Fibroblast of skin of right biceps (primary cell): ENCODE measurements at regions not wholly inside any gene's neighbourhood (a gene's known extent, or its start where the extent isn't known, plus 50 kb on each side); places are given as distances from the start of the nearest gene placed in this dataset.
A peak's percentile ranks its signal among the peaks of the same experiment; 100 is the strongest.

Experiments
- DNase-seq: peaks from one replicate; pipeline ENCODE4 v3.0.0-alpha.2; 2013

DNA sequence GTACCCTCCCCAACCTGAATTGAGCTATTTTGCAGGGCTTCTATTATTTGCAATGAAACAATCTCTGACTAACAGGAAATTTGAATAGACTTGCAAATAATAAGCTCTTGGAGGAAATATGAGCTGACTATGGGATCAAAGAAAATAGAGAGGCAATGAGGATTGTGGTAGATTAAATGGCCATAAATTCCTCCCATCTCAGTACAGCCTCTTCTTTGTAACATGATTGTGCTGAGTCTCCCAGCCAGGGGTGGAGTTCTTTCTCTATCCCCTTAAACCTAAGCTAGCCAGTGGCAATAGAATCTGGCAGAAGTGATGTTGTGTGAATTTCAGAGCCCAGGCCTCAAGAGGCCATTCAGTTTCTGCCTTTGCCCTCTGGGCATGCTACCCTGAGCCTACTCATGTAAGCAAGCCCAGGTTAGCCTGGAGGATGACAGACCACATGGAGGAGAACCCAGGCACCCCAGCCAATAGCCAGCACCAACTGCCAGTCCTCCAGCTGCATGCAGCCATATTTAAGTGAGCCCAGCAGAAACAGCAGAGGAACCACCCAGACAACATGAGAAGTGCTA, 86.8 kb upstream of the TP53I11 start:
- DNase-seq: no peak

DNA sequence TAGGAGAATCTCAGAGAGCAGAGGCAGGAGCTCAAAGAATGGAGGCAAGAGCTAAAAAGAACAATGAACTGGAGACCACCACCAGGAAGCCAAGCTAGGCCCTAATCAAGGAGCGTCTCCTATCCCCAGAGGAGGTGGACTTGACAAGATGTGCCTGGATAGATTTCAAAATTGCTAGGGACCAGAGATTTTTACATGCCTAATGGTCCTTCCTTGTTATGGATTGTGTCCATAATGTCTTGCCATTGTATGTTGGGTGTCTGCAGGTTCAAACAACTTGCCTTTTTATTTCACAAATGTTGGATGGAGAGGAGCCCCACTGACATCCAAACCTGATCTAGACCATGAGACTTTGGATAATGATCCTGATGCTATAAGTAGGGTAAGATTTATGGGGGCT, 88.2 kb upstream of the TP53I11 start:
- DNase-seq: no peak

DNA sequence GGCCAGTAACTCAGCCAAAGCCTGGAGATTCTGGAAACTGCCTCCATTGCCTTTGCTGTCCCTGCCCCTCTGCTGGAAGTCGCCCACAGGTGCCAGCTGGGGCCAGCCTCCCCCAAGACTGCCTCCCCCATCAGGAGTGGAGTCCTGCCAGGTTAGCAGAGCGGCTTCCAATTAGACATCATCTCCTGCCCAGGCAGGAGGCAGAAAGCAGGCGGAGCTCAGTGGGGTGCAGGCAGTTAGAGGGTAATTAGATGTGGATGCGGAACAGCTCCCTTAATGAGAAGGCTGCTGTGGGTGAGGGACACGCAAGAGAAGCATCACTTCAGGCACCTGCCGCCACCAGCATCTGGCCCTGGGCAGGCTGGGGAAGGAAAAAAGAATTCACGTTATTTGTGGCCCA, 90.9 kb upstream of the TP53I11 start:
- DNase-seq: no peak

DNA sequence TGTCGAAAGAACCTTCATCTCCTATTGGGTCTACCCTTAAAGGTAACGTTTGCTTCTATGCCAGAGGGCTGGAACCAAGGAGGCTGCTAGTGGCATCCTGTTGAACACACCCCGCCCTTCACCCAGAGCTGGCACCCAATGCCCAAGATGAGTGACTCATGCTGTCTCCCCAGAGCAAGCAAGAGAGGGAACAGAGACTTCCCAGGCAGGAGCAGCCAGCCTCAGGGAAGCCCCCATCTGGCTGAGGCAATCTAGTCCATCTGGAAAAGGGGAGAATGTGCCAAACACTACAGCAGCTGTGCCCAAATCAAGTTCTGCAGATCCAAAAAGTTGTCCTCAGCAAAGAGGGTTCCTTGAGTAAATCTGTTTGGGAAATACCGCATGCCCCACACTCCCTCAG, 91.9 kb upstream of the TP53I11 start:
- no peak for DNase-seq

DNA sequence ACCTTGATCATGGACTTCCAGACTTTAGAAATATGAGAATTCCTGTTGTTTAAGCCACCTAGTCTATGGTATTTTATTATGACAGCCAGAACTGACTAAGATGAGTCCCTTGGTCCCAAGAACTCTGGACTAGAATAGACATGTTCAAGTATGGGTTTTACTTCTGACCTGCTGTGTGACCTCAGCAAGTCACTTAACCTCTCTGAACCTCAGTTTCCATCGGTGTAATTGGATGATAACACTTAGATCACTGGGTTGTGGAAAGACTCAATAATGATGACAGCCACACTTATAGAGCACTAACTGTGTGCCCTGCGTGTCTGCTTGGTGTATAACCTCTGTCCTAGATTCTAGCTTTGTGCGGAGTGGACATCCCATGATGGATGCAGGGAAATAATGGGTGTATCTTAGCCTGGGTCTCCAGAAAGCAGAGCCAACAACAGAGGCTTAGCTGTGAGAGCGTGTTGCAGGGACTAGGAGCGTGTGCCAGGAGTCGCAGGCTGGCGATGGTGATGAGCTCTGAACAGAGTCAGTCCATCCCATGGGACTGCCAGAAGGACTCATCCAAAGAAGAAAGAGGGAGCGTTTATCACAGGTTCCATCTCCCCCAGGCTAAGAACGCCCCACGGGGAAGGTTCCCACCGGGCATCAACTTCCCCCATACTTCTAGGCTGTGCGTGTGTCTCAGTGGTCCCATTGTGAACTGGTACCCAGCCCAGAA, 93.2 kb upstream of the TP53I11 start:
- DNase-seq: no peak

DNA sequence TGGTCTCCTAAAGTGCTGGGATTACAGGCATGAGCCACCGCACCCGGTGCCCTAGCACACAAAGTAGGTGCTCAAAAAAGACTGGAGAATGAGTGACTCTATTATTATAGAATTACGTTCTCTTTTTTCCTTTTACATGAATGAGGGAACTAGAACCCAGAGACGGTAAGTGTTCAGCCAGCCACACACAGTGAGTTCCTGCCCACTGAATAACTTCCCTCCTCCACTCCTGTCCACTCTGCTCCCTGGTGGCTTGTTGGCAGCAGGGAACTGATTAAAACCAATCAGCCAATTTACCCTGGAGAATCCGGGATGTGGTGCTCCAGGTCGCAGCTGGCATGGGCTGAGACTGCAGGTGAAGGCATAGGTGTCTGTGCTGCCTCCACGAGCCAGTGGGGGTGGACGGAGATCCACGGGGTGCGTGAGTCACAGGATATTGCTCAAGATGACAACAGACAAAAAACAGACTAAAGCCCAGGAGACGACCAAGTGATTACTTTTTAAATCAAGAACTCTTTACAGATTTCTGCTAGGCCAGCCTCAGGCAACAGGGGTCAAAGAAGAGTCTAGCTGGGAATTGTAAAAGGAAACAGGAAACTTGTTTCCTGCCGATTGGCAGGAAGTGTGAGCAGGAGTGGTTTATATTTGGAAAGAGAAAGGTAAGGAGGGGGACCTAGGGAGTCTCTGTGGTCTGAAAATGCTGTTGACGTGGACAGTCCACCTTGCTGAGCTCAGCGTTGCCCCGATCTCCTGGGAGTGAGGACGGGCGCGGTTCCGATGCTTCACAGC, 95.2 kb upstream of the TP53I11 start:
- peak; percentile 36 for DNase-seq

DNA sequence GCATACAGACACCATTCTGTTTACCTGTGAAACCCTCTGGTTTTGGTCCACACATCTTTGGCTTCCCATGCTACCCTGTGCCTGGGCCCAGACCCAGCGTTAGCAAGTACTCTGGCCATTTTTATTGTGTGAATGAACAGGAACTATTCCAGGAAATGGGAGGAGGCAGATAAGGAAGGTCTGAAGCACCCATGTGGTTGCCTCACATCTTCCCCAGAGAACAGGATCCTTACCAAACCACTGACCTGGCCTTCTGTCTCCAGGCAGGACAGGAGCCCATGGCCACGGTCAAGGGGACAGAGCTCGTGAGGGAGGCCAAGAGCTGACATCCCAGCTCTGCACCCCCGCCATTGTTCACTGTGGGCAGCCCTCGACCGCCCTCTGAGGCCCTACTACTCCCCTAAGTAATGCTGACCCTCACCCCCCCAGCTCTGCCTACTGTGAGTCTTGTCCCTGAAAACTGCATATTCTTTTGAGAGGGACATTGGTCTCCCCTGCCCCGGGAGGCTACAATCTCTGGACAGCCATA, 97.7 kb upstream of the TP53I11 start:
- DNase-seq: no peak

DNA sequence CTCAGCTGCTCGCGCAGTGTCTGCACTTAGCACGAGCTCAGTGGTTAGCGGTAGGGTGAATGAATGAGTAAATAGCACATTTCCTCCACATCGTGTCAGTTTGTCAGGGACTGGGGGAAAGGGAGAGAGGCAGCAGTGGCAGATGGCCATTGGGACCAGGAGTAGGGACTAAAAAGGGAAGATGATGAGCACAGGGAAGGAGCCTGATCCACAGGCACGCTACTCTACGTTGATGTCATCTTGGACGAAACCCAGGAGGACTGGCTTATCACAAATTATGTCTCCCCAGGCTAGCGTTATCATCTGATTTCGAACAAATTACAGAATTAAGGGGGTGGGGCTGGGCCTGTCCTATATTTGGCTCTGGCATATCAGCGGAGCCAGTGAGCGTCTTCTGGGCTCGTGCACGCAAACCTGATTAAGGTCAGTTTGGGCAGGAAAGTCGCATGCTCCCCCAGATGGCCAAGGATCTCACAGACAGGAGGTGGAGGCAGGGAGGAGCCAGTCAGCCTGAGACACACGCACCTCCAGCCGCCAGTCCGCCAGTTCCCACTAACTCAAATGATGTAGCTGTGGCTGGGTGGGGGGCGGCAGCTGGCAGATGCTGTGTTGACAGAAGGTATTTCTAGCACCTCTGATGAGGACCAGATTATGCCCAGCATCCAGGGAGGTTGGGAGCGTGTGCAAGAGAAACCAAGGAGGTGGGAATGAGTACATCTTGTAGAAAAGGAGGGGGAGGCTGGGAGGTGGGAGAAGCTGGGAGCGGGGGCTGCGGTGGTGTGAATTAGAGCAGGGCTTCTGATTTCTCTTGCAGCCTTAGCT, 97.4 kb upstream of the PRDM11 start:
- DNase-seq: peak; percentile 50

DNA sequence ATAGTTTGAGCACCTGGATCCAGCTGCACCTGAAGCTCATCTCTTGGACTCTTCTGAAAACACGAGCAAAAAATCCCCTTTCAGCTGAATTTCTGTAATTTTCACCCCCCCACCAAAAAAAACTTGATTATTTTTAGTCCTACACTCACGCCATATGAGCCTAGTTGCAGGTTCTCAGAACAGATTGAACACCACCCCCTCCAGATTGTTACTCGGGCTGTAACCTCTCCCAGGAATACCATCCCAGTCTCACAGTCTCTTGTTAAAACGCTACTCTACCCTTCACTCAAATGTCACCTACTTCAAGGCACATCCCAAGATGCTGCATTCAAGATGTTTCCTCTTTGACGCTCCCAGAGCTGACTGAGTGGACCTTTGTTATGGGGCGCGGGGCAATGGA, 96.3 kb upstream of the PRDM11 start:
- no peak for DNase-seq

DNA sequence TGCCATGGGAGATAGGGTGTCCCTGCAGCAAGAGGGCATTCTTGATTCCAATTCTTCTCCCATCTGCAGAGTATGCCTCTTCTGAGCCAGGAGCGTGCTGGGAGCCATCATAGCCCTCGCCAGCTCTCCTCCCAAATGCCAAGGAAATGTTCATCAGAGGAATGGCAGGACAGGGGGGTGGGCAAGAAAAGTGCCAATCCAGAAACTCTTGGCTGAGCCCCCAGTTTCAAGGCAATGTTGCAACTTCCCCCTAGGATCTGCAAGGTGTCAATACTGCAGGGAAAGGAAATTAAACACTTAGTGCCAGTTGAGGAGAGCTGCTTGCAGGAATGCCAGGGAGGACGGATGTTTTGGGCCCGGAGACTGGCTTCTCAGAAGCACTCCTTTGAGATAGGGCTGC, 94.8 kb upstream of the PRDM11 start:
- no peak for DNase-seq

DNA sequence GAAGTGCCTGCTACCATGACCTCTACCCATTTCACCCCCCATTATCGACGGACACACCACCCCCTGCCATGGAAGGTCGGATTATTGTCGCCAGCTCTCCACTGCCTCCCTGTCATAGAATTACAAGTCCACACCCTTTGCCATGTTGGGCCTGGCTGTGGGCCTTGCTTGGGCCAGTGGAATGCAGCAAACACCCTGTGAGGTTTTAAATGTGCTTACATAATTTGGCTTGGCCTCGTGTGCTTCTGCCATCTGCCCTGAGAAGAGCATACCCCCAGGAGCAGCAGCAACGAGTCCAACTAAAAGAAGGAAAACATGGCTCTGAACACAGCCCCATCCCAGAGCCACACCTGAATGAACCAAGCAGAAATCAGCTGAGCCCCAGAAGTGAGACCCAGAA, 94.1 kb upstream of the PRDM11 start:
- DNase-seq: no peak

DNA sequence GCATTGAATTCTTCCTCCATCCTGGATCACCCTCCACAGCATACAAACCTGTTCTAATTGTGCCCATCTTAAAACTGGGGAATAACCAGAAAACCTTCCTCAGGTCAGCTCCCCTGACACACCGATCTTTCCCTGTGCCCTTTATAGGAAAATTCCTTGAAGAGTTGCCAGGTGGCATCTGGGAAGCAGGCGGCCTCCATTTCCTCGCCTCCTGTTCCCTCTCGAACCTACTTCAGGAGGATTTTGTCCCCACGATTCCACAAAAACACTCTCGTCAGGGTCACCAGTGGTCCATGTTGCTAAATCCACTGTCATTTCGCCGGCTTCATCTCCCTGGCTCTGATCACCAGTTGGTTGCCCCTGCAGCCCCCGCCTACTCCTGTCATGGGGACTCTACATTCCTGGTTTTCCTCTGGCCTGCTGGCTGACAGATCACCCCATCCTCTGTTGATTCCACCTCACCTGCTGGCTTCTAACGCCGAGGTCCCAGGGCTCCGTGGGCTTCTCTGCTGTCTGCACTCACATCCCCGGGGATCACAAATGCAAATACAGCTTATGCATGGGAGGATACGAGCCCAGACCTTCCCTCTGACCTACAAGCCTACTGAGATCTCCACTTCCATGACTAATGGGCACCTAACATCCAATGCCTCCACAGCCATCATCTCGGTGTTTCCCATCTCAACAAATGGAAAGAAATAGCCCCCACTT, 92.5 kb upstream of the PRDM11 start:
- DNase-seq: no peak

DNA sequence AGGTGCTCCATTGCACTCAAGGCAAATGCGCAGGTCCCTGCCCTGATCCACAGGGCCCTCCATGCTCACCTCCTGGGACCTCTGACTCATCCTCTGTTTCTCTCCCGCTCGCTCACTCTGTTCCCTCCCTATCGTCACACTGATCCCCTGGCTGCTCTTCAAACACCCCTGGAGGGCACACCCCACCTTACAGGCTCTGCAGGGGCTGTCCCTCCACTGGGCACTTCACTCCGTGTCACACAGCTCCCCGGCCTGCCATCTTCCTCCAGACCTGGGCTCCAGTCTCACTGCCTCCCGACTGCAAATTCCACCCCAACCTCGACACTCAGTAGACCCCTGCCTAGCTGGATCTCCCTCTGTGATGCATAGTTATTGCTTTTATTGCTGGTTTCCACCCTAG, 91.5 kb upstream of the PRDM11 start:
- DNase-seq: no peak

DNA sequence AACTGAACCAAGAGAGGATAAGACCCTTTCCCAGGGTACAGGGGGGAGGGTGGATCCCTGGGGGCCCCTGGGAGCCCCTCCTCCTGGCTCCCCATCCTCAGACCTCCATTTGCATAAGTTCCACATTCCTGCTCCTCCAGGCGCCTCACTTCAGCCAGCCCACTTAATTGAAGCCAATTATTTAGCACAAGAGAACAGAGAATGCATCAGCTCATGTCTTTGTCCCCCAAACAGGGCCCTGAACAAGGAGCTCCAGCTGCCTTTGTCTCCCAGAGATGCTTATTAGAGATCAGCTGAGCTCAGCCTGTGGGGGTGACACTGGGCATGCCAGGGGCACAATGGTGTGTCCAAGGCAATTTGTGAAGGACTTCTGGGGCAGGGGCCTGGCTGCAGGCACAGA, 89.9 kb upstream of the PRDM11 start:
- DNase-seq: no peak

DNA sequence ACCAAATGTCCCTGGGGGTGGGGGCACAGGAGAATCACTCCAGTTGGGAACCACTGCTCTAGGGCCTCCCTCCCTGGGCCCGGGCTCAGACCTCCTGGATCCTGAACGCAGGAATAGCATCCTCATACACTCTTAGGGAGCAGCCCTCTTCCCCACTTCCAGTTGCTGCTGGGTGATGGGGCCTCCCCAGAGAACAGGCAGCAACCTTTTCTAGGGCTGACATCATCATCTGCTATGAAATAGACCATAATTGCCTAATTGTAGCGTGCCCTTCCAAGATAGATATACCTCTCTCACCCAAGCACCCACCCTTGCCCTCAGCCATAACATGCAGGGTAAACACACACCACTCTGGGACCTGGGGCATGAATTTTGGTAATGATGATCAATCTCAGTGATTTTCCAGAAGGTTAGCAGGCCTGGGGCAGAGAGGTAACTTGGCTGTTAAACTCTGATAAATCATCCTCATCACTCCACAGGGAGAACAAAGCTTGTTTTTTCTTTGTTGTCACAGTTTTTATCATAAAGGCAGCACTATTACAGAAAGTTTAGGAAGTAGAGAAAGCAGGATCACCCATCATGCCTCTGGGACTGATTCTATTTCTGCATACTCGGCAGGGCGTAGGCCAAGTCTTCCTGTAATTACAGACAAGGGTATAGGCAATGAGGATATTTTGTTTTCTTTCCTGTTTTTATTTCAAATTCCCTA, 88.3 kb upstream of the PRDM11 start:
- DNase-seq: no peak

DNA sequence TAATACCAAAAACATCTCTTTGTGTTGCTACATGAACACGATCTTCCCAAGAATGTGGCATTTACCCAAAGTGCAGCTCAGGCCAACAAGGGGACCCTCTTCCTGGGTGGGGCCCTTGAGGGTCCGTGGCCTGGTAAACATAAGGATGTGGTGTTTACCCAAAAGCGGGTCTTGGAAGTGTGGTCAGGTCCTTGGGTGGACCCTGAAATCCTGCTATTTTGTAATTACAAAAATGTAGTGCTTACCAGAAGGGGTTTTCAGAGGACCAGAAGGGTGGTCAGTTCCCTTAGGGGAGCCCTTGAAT, 87.8 kb upstream of the PRDM11 start:
- DNase-seq: no peak

DNA sequence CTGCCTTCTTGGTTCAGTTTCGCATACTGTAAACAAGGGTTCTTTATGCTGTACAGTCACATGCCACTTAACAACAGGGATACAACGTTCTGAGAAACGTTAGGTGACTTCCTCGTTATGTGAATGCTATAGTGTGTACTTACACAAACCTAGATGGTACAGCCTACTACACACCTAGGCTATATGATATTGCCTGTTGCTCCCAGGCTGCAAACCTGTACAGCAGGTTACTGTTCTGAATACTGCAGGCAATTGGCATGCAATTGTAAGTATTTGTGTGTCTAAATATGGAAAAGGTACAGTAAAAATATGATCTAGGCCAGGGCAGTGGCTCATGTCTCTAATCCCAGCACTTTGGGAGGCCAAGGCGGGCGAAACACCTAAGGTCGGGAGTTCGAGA, 85.7 kb upstream of the PRDM11 start:
- no peak for DNase-seq

DNA sequence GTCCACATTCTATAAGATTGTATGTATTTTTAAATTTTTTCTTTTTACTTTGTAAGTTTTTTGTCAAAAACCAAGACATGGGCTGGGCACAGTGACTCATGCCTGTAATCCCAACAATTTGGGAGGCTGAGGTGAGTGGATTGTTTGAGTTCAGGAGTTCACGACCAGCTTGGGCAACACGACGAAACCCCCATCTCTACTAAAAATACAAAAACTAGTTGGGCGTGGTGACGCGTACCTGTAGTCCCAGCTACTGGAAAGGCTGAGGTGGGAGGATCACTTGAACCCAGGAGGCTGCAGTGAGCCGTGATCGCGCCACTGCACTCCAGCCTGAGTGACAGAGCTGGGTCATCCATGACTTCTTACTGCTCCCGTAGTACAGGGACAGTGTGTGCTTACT, 84.8 kb upstream of the PRDM11 start:
- no peak for DNase-seq

DNA sequence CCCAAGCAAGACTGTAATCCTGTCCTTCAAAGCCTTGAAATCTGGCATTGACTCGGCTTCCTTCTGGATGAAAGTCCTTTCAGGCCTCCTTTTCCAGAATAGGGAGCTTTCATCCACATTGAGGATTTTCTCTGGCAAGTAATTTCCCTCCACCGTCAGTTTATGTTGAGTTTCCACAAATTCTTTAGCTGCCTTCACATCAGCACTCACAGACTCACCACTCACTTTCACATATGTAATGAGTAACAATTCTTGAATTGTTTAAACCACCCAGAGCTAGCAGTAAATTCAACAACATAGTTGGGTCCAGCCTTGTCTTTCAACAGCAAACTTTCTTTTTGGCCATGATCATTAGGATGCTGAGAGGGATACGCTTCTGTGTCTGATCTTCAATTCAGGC, 84.3 kb upstream of the PRDM11 start:
- peak; percentile 16 for DNase-seq

DNA sequence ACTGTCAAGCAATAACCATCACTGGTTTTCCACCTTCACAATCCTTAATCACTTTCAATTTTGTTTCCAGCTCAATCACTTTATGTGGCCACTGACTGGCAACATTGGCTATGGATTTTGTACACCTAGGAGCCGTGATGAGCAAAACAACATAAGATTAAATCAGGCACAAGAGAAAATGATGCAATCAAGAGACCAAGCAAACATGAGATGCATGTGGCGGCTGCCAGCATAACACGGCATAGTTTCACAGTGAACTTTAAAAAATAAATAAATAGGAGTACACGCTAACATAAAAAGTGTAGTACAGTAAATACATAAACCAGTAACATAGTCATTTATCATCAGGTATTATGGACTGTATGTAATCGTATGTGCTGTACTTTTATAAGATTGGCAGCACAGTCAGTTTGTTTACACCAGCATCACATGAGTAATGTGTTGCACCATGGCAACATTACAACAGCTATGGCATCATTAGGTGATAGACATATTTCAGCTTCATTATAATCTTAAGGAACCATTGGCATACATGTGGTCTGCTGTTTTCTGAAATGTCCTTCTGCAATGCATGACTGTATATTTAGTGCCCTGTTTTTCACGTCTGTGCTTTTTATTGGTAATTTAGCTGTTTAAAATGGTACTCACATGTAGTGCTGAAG, 83.3 kb upstream of the PRDM11 start:
- DNase-seq: no peak

DNA sequence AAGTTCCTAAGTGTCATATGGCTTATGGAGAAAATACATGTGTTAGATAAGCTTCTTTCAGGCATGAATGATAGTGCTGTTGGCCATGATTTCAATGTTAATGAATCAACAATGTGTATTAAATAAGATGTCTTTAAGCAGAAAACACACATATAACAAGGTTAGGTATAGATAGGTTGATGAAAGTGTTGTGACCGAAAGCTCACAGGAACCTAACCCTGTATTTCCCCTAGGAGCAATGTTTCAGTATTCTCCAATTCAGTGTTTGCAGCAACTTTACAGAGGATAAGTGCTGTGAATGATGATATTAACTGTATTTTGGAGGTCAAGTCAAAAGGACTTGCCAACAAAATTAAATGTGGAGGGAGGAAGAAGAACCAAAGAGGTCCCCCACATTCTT, 82.8 kb upstream of the PRDM11 start:
- no peak for DNase-seq

DNA sequence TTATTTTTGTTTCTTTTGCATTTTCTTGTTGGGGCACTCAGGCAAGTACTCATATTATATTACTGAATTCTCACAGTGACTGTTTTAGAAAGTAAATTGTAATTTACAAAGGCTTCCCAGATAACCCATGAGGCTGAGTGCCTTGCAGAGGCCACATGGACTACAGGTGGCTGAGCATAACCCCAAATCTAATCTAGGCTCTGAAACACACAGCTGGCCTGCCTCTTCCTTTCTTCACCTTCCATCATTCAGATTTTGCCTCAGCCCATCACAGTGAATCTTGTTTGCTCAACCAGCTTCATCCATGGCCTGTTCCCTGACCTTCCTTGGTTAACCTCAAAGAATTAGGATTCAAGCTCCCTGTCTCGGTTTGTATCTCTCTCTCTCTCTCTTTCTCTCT, 78.5 kb upstream of the PRDM11 start:
- no peak for DNase-seq
